ENCODE measurements at regions not wholly inside any gene's neighbourhood (a gene's known extent, or its start where the extent isn't known, plus 50 kb on each side); places are given as distances from the start of the nearest gene placed in this dataset.

GRCh38 chr11:81979448-81979847 lies 754.2 kb downstream of the FAM181B start:
- in situ Hi-C loops (cut with HindIII; ENCODE audit: low pct_unique_long_range_greater_than_20kb, low sequenced_read_pairs) = no loop called here
- TF ChIP-seq TCF7L2 (IDR thresholded peaks at IDR 0.05; ENCODE audit: low read depth, low read length) (no peak), SIN3A (IDR thresholded peaks at IDR 0.05; ENCODE audit: borderline replicate concordance, insufficient read depth, low read depth, low read length) (no peak), POLR2AphosphoS5 (IDR thresholded peaks at IDR 0.05; ENCODE audit: low read depth, low read length) (no peak), CTCF (IDR thresholded peaks at IDR 0.05) (no peak)
- TF ChIP-seq, protein P1, sequence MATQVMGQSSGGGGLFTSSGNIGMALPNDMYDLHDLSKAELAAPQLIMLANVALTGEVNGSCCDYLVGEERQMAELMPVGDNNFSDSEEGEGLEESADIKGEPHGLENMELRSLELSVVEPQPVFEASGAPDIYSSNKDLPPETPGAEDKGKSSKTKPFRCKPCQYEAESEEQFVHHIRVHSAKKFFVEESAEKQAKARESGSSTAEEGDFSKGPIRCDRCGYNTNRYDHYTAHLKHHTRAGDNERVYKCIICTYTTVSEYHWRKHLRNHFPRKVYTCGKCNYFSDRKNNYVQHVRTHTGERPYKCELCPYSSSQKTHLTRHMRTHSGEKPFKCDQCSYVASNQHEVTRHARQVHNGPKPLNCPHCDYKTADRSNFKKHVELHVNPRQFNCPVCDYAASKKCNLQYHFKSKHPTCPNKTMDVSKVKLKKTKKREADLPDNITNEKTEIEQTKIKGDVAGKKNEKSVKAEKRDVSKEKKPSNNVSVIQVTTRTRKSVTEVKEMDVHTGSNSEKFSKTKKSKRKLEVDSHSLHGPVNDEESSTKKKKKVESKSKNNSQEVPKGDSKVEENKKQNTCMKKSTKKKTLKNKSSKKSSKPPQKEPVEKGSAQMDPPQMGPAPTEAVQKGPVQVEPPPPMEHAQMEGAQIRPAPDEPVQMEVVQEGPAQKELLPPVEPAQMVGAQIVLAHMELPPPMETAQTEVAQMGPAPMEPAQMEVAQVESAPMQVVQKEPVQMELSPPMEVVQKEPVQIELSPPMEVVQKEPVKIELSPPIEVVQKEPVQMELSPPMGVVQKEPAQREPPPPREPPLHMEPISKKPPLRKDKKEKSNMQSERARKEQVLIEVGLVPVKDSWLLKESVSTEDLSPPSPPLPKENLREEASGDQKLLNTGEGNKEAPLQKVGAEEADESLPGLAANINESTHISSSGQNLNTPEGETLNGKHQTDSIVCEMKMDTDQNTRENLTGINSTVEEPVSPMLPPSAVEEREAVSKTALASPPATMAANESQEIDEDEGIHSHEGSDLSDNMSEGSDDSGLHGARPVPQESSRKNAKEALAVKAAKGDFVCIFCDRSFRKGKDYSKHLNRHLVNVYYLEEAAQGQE (IDR thresholded peaks at IDR 0.05; ENCODE audit: insufficient read depth in 1 of 2, low read depth in 2 of 2, low read length in 1 of 2) = no peak
- POLR2A ChIA-PET = no interaction called here
- no peaks in the 10 kb centered on the region for H3K27me3 ChIP-seq (ENCODE audit: control insufficient read depth, insufficient read depth, low read length)
- no peak overlapping the region for H3K27ac ChIP-seq (ENCODE audit: low read length)
- H3K4me1 ChIP-seq (ENCODE audit: control insufficient read depth, insufficient read depth, low read length) = no peaks in the 10 kb centered on the region
- no TSS peak for BruUV-seq (replicated peaks)
- ATAC-seq = no peak
- no peak overlapping the region for H3K4me3 ChIP-seq (ENCODE audit: low read depth in 2 of 2, low read length in 2 of 2)
- intact Hi-C loops (cut with micrococcal nuclease; ENCODE audit: unreplicated experiment) = loop anchor here (10.0 kb wide), 1 partner anchor 235 kb away; no protein-coding TSS in a partner anchor
- no peak for DNase-seq (ENCODE audit: low read depth, low spot score)
- CTCF ChIA-PET = no interaction called here
- no peaks in the 10 kb centered on the region for H3K36me3 ChIP-seq (ENCODE audit: control insufficient read depth, insufficient read depth, low read length)
- H3K9me3 ChIP-seq (ENCODE audit: control insufficient read depth, insufficient read depth, low read depth, low read length) = peaks cover 6% of the 10 kb centered on the region; the same call in 1 of the 2 replicates

DNA sequence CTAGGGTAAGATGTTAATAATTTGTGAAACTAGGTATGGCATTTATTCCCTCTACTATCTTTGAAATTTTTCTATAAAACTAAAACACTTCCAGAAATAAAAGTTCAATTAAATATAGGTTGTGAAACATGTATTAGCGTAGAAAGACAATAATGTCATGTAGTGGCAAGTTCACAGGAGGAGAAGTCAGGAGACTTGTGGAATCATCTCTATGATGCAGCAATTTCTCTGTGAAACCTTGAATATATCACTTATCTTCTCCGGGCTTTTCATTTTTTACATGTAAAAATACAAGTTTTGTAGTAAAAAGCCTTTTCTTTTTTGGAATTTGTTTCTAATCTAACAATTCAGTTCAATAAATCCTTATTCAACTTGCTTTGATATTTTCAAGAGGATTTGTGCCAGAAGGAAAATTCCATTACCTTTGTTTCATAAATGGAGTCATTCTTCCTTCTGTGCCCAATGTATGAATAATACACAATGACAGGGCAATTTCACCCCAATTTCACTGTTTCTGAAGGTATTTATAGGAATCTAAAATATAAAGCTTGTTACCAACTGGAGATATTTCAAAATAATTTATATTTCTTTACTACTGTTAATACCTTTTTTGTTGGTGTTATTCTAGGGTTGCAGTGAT lies 758.3 kb downstream of the FAM181B start:
- H3K27ac ChIP-seq (ENCODE audit: low read length) = no peak overlapping the region
- TF ChIP-seq, protein P1 (IDR thresholded peaks at IDR 0.05; ENCODE audit: insufficient read depth in 1 of 2, low read depth in 2 of 2, low read length in 1 of 2) = no peak
- TF ChIP-seq TCF7L2 (IDR thresholded peaks at IDR 0.05; ENCODE audit: low read depth, low read length) (no peak), POLR2AphosphoS5 (IDR thresholded peaks at IDR 0.05; ENCODE audit: low read depth, low read length) (no peak), CTCF (IDR thresholded peaks at IDR 0.05) (no peak), SIN3A (IDR thresholded peaks at IDR 0.05; ENCODE audit: borderline replicate concordance, insufficient read depth, low read depth, low read length) (no peak)
- intact Hi-C loops (cut with micrococcal nuclease; ENCODE audit: unreplicated experiment) (loop anchor here (10.0 kb wide), 1 partner anchor 239 kb away; no protein-coding TSS in a partner anchor), in situ Hi-C loops (cut with HindIII; ENCODE audit: low pct_unique_long_range_greater_than_20kb, low sequenced_read_pairs) (no loop called here)
- H3K27me3 ChIP-seq (ENCODE audit: control insufficient read depth, insufficient read depth, low read length) = no peaks in the 10 kb centered on the region
- ChIA-PET POLR2A (no interaction called here), CTCF (no interaction called here)
- H3K36me3 ChIP-seq (ENCODE audit: control insufficient read depth, insufficient read depth, low read length) = no peaks in the 10 kb centered on the region
- H3K9me3 ChIP-seq (ENCODE audit: control insufficient read depth, insufficient read depth, low read depth, low read length) = no peaks in the 10 kb centered on the region; the same call in 1 of the 2 replicates
- no peaks in the 10 kb centered on the region for H3K4me1 ChIP-seq (ENCODE audit: control insufficient read depth, insufficient read depth, low read length)
- DNase-seq (ENCODE audit: low read depth, low spot score) = no peak
- H3K4me3 ChIP-seq (ENCODE audit: low read depth in 2 of 2, low read length in 2 of 2) = no peak overlapping the region
- BruUV-seq (replicated peaks) = no TSS peak
- no peak for ATAC-seq

Measured in Panc1 (cell line).